Activated naive CD8-positive, alpha-beta T cell treated with anti-CD3 and anti-CD28 coated beads for 36 hours (primary cell): ENCODE measurements at regions not wholly inside any gene's neighbourhood (a gene's known extent, or its start where the extent isn't known, plus 50 kb on each side); places are given as distances from the start of the nearest gene placed in this dataset.
"Not testable (repeated sequence)": the region's sequence is repeated elsewhere in the genome, so short reads cannot be mapped to it uniquely, and the experiment has no call there.

Source experiments
- DNase-seq: peaks from one replicate; pipeline ENCODE4 v3.0.0; 2021
- H3K27ac Mint-ChIP-seq: one replicate; pipeline ENCODE4 v1.8.0; 2022; ENCODE audit warnings: mild to moderate bottlenecking, moderate library complexity, mixed read lengths
- H3K27me3 Mint-ChIP-seq: one replicate; pipeline ENCODE4 v1.8.0; 2022; ENCODE audit warnings: mild to moderate bottlenecking, mixed read lengths
- H3K36me3 Mint-ChIP-seq: one replicate; pipeline ENCODE4 v1.8.0; 2021; ENCODE audit warnings: mild to moderate bottlenecking, mixed read lengths
- H3K4me1 Mint-ChIP-seq: one replicate; pipeline ENCODE4 v1.8.0; 2021; ENCODE audit warnings: mixed read lengths
- H3K4me3 Mint-ChIP-seq: one replicate; pipeline ENCODE4 v1.8.0; 2022; ENCODE audit warnings: mild to moderate bottlenecking, moderate library complexity, mixed read lengths
- H3K9me3 Mint-ChIP-seq: one replicate; pipeline ENCODE4 v1.8.0; 2022; ENCODE audit warnings: mixed read lengths

- H3K9me3 Mint-ChIP-seq: peaks cover 2% of the 10 kb centered on the region
- no peaks in the 10 kb centered on the region for H3K36me3 Mint-ChIP-seq
- H3K4me1 Mint-ChIP-seq: no peaks in the 10 kb centered on the region
- no peak for DNase-seq
- H3K27me3 Mint-ChIP-seq: no peaks in the 10 kb centered on the region
- no peak overlapping the region for H3K4me3 Mint-ChIP-seq
- H3K27ac Mint-ChIP-seq: no peak overlapping the region
Measured at GRCh38 chr1:55768327-55768952, 553.3 kb upstream of the USP24 start.

- H3K27me3 Mint-ChIP-seq: no peaks in the 10 kb centered on the region
- H3K36me3 Mint-ChIP-seq: no peaks in the 10 kb centered on the region
- peaks cover 7% of the 10 kb centered on the region for H3K9me3 Mint-ChIP-seq
- H3K27ac Mint-ChIP-seq: no peak overlapping the region
- no peaks in the 10 kb centered on the region for H3K4me1 Mint-ChIP-seq
- no peak for DNase-seq
- no peak overlapping the region for H3K4me3 Mint-ChIP-seq
Measured at GRCh38 chr1:55767171-55767570, 552.0 kb upstream of the USP24 start.

- H3K27ac Mint-ChIP-seq, H3K4me1 Mint-ChIP-seq, H3K4me3 Mint-ChIP-seq, DNase-seq, H3K27me3 Mint-ChIP-seq, H3K36me3 Mint-ChIP-seq: not testable (repeated sequence)
- peaks cover 10% of the 10 kb centered on the region for H3K9me3 Mint-ChIP-seq
Measured at GRCh38 chr1:55765505-55765904, 550.3 kb upstream of the USP24 start.

GRCh38 chr1:55751776-55752175 lies 536.6 kb upstream of the USP24 start:
- no peak for DNase-seq
- H3K27me3 Mint-ChIP-seq: peaks cover 10% of the 10 kb centered on the region
- H3K9me3 Mint-ChIP-seq: peaks cover 1% of the 10 kb centered on the region
- H3K36me3 Mint-ChIP-seq: no peaks in the 10 kb centered on the region
- no peak overlapping the region for H3K27ac Mint-ChIP-seq
- no peak overlapping the region for H3K4me3 Mint-ChIP-seq
- H3K4me1 Mint-ChIP-seq: no peaks in the 10 kb centered on the region

GRCh38 chr1:55750628-55750995 lies 535.4 kb upstream of the USP24 start:
- DNase-seq: no peak
- H3K27me3 Mint-ChIP-seq: peaks cover 13% of the 10 kb centered on the region
- no peaks in the 10 kb centered on the region for H3K36me3 Mint-ChIP-seq
- H3K4me1 Mint-ChIP-seq: no peaks in the 10 kb centered on the region
- H3K4me3 Mint-ChIP-seq: no peak overlapping the region
- H3K27ac Mint-ChIP-seq: no peak overlapping the region
- H3K9me3 Mint-ChIP-seq: peaks cover 1% of the 10 kb centered on the region

GRCh38 chr1:55749975-55750627 lies 534.9 kb upstream of the USP24 start:
- no peaks in the 10 kb centered on the region for H3K9me3 Mint-ChIP-seq

GRCh38 chr1:55747408-55747841 lies 532.3 kb upstream of the USP24 start:
- Mint-ChIP-seq H3K27me3 (peaks cover 10% of the 10 kb centered on the region), H3K9me3 (no peaks in the 10 kb centered on the region), H3K27ac (no peak overlapping the region), H3K4me1 (no peaks in the 10 kb centered on the region), H3K36me3 (no peaks in the 10 kb centered on the region), H3K4me3 (no peak overlapping the region)
- DNase-seq: no peak

More at GRCh38 chr1:55749975-55750627, 534.9 kb upstream of the USP24 start:
- Mint-ChIP-seq H3K4me1 (no peaks in the 10 kb centered on the region), H3K36me3 (no peaks in the 10 kb centered on the region), H3K4me3 (no peak overlapping the region), H3K27me3 (peaks cover 10% of the 10 kb centered on the region), H3K27ac (no peak overlapping the region)
- no peak for DNase-seq

- no peaks in the 10 kb centered on the region for H3K36me3 Mint-ChIP-seq
- H3K9me3 Mint-ChIP-seq: no peaks in the 10 kb centered on the region
- no peaks in the 10 kb centered on the region for H3K4me1 Mint-ChIP-seq
- H3K4me3 Mint-ChIP-seq: no peak overlapping the region
- no peak overlapping the region for H3K27ac Mint-ChIP-seq
- DNase-seq: no peak
- H3K27me3 Mint-ChIP-seq: peaks cover 10% of the 10 kb centered on the region
Measured at GRCh38 chr1:55746710-55747109, 531.5 kb upstream of the USP24 start.

GRCh38 chr1:55741516-55741915 lies 526.4 kb upstream of the USP24 start:
- H3K27ac Mint-ChIP-seq: no peak overlapping the region
- no peak overlapping the region for H3K4me3 Mint-ChIP-seq
- DNase-seq: no peak
- peaks cover 18% of the 10 kb centered on the region for H3K27me3 Mint-ChIP-seq
- no peaks in the 10 kb centered on the region for H3K4me1 Mint-ChIP-seq
- H3K36me3 Mint-ChIP-seq: no peaks in the 10 kb centered on the region
- H3K9me3 Mint-ChIP-seq: no peaks in the 10 kb centered on the region

GRCh38 chr1:55735106-55735505 lies 519.9 kb upstream of the USP24 start:
- DNase-seq: no peak
- Mint-ChIP-seq H3K4me1 (no peaks in the 10 kb centered on the region), H3K9me3 (no peaks in the 10 kb centered on the region), H3K27ac (no peak overlapping the region), H3K27me3 (peaks cover 2% of the 10 kb centered on the region), H3K36me3 (no peaks in the 10 kb centered on the region), H3K4me3 (no peak overlapping the region)

GRCh38 chr1:55726994-55727393 lies 511.8 kb upstream of the USP24 start:
- no peaks in the 10 kb centered on the region for H3K36me3 Mint-ChIP-seq
- no peak overlapping the region for H3K27ac Mint-ChIP-seq
- no peak overlapping the region for H3K4me3 Mint-ChIP-seq
- H3K27me3 Mint-ChIP-seq: no peaks in the 10 kb centered on the region
- no peaks in the 10 kb centered on the region for H3K4me1 Mint-ChIP-seq
- no peaks in the 10 kb centered on the region for H3K9me3 Mint-ChIP-seq
- no peak for DNase-seq

GRCh38 chr1:55725378-55725777 lies 510.2 kb upstream of the USP24 start:
- no peak overlapping the region for H3K4me3 Mint-ChIP-seq
- H3K9me3 Mint-ChIP-seq: no peaks in the 10 kb centered on the region
- no peak for DNase-seq

GRCh38 chr1:55724551-55725325 lies 509.6 kb upstream of the USP24 start:
- H3K36me3 Mint-ChIP-seq: no peaks in the 10 kb centered on the region

More at GRCh38 chr1:55725378-55725777, 510.2 kb upstream of the USP24 start:
- no peaks in the 10 kb centered on the region for H3K36me3 Mint-ChIP-seq
- H3K4me1 Mint-ChIP-seq: no peaks in the 10 kb centered on the region
- H3K27ac Mint-ChIP-seq: no peak overlapping the region
- no peaks in the 10 kb centered on the region for H3K27me3 Mint-ChIP-seq

GRCh38 chr1:55723001-55723400 lies 507.8 kb upstream of the USP24 start:
- DNase-seq: no peak
- Mint-ChIP-seq H3K4me1 (no peaks in the 10 kb centered on the region), H3K36me3 (no peaks in the 10 kb centered on the region), H3K9me3 (no peaks in the 10 kb centered on the region), H3K27me3 (peaks cover 7% of the 10 kb centered on the region), H3K27ac (no peak overlapping the region), H3K4me3 (no peak overlapping the region)

More at GRCh38 chr1:55724551-55725325, 509.6 kb upstream of the USP24 start:
- H3K27me3 Mint-ChIP-seq: no peaks in the 10 kb centered on the region
- H3K4me1 Mint-ChIP-seq: no peaks in the 10 kb centered on the region
- H3K27ac Mint-ChIP-seq: no peak overlapping the region
- DNase-seq: no peak
- no peak overlapping the region for H3K4me3 Mint-ChIP-seq
- H3K9me3 Mint-ChIP-seq: no peaks in the 10 kb centered on the region

- Mint-ChIP-seq H3K4me1 (no peaks in the 10 kb centered on the region), H3K27ac (no peak overlapping the region), H3K4me3 (no peak overlapping the region), H3K27me3 (peaks cover 7% of the 10 kb centered on the region), H3K9me3 (no peaks in the 10 kb centered on the region), H3K36me3 (no peaks in the 10 kb centered on the region)
- no peak for DNase-seq
Measured at GRCh38 chr1:55720261-55720660, 505.1 kb upstream of the USP24 start.
